GM12801 (cell line): ENCODE measurements at regions not wholly inside any gene's neighbourhood (a gene's known extent, or its start where the extent isn't known, plus 50 kb on each side); places are given as distances from the start of the nearest gene placed in this dataset.

ENCODE experiments used
- TF ChIP-seq, protein P1 (sequence below): IDR thresholded peaks from one replicate; pipeline ENCODE4 v1.5.1; 2011; ENCODE audit warnings: control low read depth; ENCODE audit not compliant: insufficient read length; ENCODE audit errors: extremely low read depth

GRCh38 chr10:109741712-109742111 is 181.6 kb downstream of the XPNPEP1 start:
- TF ChIP-seq, protein P1, sequence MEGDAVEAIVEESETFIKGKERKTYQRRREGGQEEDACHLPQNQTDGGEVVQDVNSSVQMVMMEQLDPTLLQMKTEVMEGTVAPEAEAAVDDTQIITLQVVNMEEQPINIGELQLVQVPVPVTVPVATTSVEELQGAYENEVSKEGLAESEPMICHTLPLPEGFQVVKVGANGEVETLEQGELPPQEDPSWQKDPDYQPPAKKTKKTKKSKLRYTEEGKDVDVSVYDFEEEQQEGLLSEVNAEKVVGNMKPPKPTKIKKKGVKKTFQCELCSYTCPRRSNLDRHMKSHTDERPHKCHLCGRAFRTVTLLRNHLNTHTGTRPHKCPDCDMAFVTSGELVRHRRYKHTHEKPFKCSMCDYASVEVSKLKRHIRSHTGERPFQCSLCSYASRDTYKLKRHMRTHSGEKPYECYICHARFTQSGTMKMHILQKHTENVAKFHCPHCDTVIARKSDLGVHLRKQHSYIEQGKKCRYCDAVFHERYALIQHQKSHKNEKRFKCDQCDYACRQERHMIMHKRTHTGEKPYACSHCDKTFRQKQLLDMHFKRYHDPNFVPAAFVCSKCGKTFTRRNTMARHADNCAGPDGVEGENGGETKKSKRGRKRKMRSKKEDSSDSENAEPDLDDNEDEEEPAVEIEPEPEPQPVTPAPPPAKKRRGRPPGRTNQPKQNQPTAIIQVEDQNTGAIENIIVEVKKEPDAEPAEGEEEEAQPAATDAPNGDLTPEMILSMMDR: no peak

- TF ChIP-seq, protein P1: no peak
Measured at GRCh38 chr10:109740436-109740835, 182.9 kb downstream of the XPNPEP1 start.

GRCh38 chr10:109737626-109738025 is 185.7 kb downstream of the XPNPEP1 start:
- TF ChIP-seq, protein P1: no peak

- TF ChIP-seq, protein P1: no peak
Measured at GRCh38 chr10:109737009-109737408, 186.3 kb downstream of the XPNPEP1 start.

DNA sequence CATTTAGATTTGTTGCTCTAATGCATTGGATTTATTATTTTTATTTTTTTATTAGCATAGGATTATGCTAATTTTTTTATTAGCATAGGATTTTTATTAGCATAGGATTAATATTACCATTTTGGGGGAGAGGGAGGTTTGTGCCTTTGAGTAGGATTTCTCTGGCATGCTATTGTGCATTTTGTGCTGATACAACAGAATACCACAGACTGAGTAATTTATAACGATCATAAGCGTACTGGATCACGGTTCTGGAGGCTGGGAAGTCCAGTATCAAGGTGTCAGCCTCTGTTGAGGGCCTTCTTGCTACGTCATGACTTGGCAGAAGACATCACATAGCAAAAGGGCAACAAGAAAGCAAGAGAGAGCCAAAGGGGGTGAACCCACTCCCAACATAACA is 187.5 kb downstream of the XPNPEP1 start:
- TF ChIP-seq, protein P1: no peak

DNA sequence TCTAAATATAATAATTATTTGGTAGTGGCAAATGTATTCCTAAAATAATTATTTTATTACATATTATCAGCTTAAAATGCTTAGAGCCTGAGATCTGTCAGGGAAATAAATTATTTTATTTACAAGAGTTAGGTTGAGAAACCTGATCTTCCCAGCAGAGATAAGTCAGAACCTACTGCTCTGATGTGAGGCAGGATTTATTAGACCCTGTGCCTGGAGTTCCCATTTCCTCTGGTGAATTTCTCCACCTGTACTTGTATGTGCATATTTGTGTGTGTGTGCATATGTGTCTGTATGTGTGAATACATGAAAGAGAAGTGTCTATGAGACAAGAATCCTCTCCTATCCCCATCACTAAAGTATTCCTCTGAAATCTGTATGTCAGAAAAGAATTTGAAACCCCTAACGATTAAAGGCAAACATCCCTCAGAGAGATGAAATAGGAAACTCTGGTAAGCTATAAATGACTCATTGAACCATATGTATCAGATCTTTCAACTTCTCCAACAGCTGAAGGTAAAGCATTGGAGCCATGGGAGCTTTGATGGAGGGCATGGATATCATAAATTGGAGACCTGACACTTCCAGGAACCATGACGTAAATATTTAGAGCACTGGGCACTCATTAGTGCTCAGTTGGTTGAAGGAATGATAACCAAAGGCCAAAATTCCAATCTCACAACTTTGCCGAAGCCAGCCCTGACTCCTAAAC is 190.9 kb downstream of the XPNPEP1 start:
- TF ChIP-seq, protein P1: no peak

DNA sequence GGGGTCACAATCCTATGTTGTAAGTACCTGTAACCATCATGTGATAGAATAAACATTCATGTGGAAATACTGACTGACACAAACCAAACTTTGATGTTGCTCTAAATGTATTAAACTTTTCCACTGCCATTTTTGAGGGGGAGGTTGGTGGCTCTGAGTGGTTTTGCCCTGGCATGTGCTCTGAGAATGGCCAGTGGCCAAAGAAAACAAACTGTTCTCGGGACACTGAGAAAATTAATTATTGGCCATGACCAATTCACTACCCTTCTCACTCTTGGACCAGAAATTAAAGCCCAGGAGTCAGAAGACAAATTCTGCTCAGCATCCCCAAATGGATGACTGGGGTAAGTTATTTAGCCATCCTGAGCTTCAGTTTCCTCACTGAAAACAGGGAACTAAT is 195.9 kb downstream of the XPNPEP1 start:
- TF ChIP-seq, protein P1: no peak
